ENCODE measurements at regions not wholly inside any gene's neighbourhood (a gene's known extent, or its start where the extent isn't known, plus 50 kb on each side); places are given as distances from the start of the nearest gene placed in this dataset.

GRCh38 chr13:22937241-22937640 is 243.5 kb upstream of the SGCG start:
- DNase-seq (ENCODE audit: extremely low read depth in 1 of 4, low spot score in 3 of 4) (no peak), ATAC-seq (no peak), FAIRE-seq (no peak)
- Histone ChIP-seq H3K9ac (ENCODE audit: insufficient read depth in 1 of 2, low read depth in 2 of 2, low read length in 2 of 2) (no peak overlapping the region), H3K4me1 (replicated peaks in 1 of 2; ENCODE audit: control insufficient read depth in 2 of 2, insufficient read depth in 2 of 2, low read length in 2 of 2) (peaks cover 0 to 2% of the 10 kb centered on the region in 2 experiments; a peak in 1 of 5 replicates), H3K9me3 (replicated peaks; ENCODE audit: control insufficient read depth, insufficient read depth, low read depth, low read length) (no peaks in the 10 kb centered on the region), H4K20me1 (replicated peaks; ENCODE audit: control insufficient read depth, insufficient read depth, low read length) (no peaks in the 10 kb centered on the region), H3K27me3 (ENCODE audit: control insufficient read depth in 2 of 2, insufficient read depth in 2 of 2, low read length in 2 of 2) (no peaks in the 10 kb centered on the region), H3K9me1 (ENCODE audit: control insufficient read depth, insufficient read depth, low read length) (no peaks in the 10 kb centered on the region), H3K27ac (ENCODE audit: extremely low read depth, low read depth, low read length) (no peak overlapping the region), H3K4me3 (no peak overlapping the region), H3K79me2 (ENCODE audit: control insufficient read depth, insufficient read depth, low read length) (no peaks in the 10 kb centered on the region), H3K4me2 (ENCODE audit: insufficient read depth, low read length) (no peak overlapping the region), H2AFZ (ENCODE audit: low read depth, low read length) (no peak overlapping the region), H3K36me3 (ENCODE audit: control insufficient read depth, insufficient read depth, low read length) (no peaks in the 10 kb centered on the region)
- BruUV-seq (replicated peaks): no TSS peak
- intact Hi-C loops (cut with micrococcal nuclease): no loop called here
- in situ Hi-C loops (cut with MboI): loop anchor here (10.0 kb wide), 1 partner anchor 1418 kb away; no protein-coding TSS in a partner anchor
- ChIA-PET CTCF (ENCODE audit: low intra/inter-chr PET ratio) (no interaction called here), POLR2A (no interaction called here)
- no peak for TF ChIP-seq ZNF583 (CRISPR knock-in tag; IDR thresholded peaks at IDR 0.05)
- no peak for TF ChIP-seq CEBPB (tag; IDR thresholded peaks at IDR 0.05)
- TF ChIP-seq BHLHE40 (IDR thresholded peaks at IDR 0.05; ENCODE audit: low read length): no peak
- TF ChIP-seq ZNF699 (CRISPR knock-in tag; IDR thresholded peaks at IDR 0.05; ENCODE audit: insufficient replicate concordance): no peak
- no peak for TF ChIP-seq ZNF277 (CRISPR knock-in tag; IDR thresholded peaks at IDR 0.05; ENCODE audit: borderline replicate concordance)
- 65% methylated on average over 9 of the region's 13 CpGs for WGBS (ENCODE audit: insufficient coverage, low coverage, missing lambda C conversion rate)

GRCh38 chr13:22937953-22938352 is 242.8 kb upstream of the SGCG start:
- H3K79me2 ChIP-seq (ENCODE audit: control insufficient read depth, insufficient read depth, low read length): no peaks in the 10 kb centered on the region
- no peak for ATAC-seq
- H3K9me3 ChIP-seq (replicated peaks; ENCODE audit: control insufficient read depth, insufficient read depth, low read depth, low read length): no peaks in the 10 kb centered on the region
- TF ChIP-seq CEBPG (CRISPR knock-in tag; IDR thresholded peaks at IDR 0.05): no peak
- TF ChIP-seq CEBPG (tag; conservative IDR thresholded peaks at IDR 0.05 in 1 of 2, IDR thresholded peaks at IDR 0.05 in 1 of 2): no peak
- TF ChIP-seq BCLAF1 (IDR thresholded peaks at IDR 0.05; ENCODE audit: borderline replicate concordance in 1 of 2, control insufficient read depth in 1 of 2, low read depth in 2 of 2, low read length in 1 of 2): no peak
- TF ChIP-seq ARID2 (IDR thresholded peaks at IDR 0.05): no peak
- no peak for TF ChIP-seq KDM5B (IDR thresholded peaks at IDR 0.05; ENCODE audit: insufficient replicate concordance, low read depth, low read length)
- no peak overlapping the region for H3K4me3 ChIP-seq
- no peak overlapping the region for H2AFZ ChIP-seq (ENCODE audit: low read depth, low read length)
- intact Hi-C loops (cut with micrococcal nuclease): no loop called here
- CTCF ChIA-PET (ENCODE audit: low intra/inter-chr PET ratio): no interaction called here
- H3K9me1 ChIP-seq (ENCODE audit: control insufficient read depth, insufficient read depth, low read length): no peaks in the 10 kb centered on the region
- BruUV-seq (replicated peaks): no TSS peak
- H3K4me2 ChIP-seq (ENCODE audit: insufficient read depth, low read length): no peak overlapping the region
- no peak for DNase-seq (ENCODE audit: extremely low read depth in 1 of 4, low spot score in 3 of 4)
- in situ Hi-C loops (cut with MboI): loop anchor here (10.0 kb wide), 1 partner anchor 1417 kb away; no protein-coding TSS in a partner anchor
- peaks cover 0 to 2% of the 10 kb centered on the region in 2 experiments; a peak in 1 of 5 replicates for H3K4me1 ChIP-seq (replicated peaks in 1 of 2; ENCODE audit: control insufficient read depth in 2 of 2, insufficient read depth in 2 of 2, low read length in 2 of 2)
- POLR2A ChIA-PET: no interaction called here
- no peaks in the 10 kb centered on the region for H4K20me1 ChIP-seq (replicated peaks; ENCODE audit: control insufficient read depth, insufficient read depth, low read length)
- WGBS (ENCODE audit: insufficient coverage, low coverage, missing lambda C conversion rate): 66% methylated on average over 3 of the region's 5 CpGs
- H3K27ac ChIP-seq (ENCODE audit: extremely low read depth, low read depth, low read length): no peak overlapping the region
- H3K9ac ChIP-seq (ENCODE audit: insufficient read depth in 1 of 2, low read depth in 2 of 2, low read length in 2 of 2): no peak overlapping the region
- H3K36me3 ChIP-seq (ENCODE audit: control insufficient read depth, insufficient read depth, low read length): no peaks in the 10 kb centered on the region
- H3K27me3 ChIP-seq (ENCODE audit: control insufficient read depth in 2 of 2, insufficient read depth in 2 of 2, low read length in 2 of 2): no peaks in the 10 kb centered on the region
- no peak for FAIRE-seq
